ENCODE measurements at regions not wholly inside any gene's neighbourhood (a gene's known extent, or its start where the extent isn't known, plus 50 kb on each side); places are given as distances from the start of the nearest gene placed in this dataset.

DNA sequence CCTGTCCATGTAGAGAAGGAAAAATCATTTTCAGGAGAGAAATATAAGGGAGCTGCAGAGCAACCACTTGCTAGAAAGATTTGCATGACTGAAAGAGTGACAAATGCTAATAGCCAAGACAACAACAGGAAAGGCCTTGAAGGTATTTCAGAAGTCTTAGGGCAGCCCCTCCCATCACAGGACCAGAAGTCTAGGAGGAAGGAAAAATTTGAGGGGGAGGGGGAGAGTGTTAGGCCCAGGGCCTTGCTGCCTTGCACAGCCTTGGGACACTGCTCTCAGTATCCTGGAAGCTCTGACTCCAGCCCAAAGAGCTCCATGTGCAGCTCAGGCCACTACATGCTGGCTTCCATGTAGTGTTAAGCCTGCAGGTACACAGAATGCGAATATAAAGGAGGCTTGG lies 266.9 kb downstream of the GLI2 start:
- Histone ChIP-seq H3K36me3 (ENCODE audit: control insufficient read depth in 2 of 3, insufficient read depth in 3 of 3, low read length in 3 of 3) (no peaks in the 10 kb centered on the region), H3K27me3 (ENCODE audit: control insufficient read depth in 2 of 2, insufficient read depth in 2 of 2, low read length in 2 of 2) (no peaks in the 10 kb centered on the region), H3K4me1 (ENCODE audit: control insufficient read depth in 2 of 2, insufficient read depth in 2 of 2, low read length in 2 of 2) (no peaks in the 10 kb centered on the region), H3K4me3 (ENCODE audit: low read length) (no peak overlapping the region), H3K27ac (ENCODE audit: low read depth, low read length) (no peak overlapping the region), H3K9me3 (ENCODE audit: control insufficient read depth in 2 of 3, low read length in 3 of 3) (no peaks in the 10 kb centered on the region)
- H3K27me3 Mint-ChIP-seq, result peaks cover 2 to 15% (median 5%) of the 10 kb centered on the region in 5 donors
- no peak overlapping the region for H3K27ac Mint-ChIP-seq
- no peak for ATAC-seq
- H3K9me3 Mint-ChIP-seq, result peaks cover 0 to 13% (median 3%) of the 10 kb centered on the region in 11 donors
- intact Hi-C loops (cut with micrococcal nuclease), result no loop called here
- H3K4me3 Mint-ChIP-seq, result no peak overlapping the region
- DNase-seq, result no peak
- H3K4me1 Mint-ChIP-seq, result no peaks in the 10 kb centered on the region
- ChIA-PET CTCF (no interaction called here), POLR2A (no interaction called here)
- no peaks in the 10 kb centered on the region for H3K36me3 Mint-ChIP-seq

DNA sequence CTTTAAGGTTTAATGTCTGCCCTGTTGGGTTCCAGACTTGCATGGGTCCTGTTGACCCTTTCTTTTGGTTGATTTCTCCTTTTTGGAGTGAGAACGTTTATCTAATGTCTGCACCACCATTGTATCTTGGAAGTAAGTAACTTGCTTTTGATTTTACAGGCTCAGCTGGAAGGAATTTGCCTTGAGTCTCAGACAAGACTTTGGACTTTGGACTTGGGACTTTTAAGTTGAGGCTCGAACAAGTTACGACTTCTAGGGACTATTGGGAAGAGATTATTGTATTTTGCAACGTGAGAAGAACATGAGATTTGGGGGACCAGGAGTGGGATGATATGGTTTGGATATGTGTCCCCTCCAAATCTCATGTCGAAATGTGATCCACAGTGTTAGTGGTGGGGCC lies 267.7 kb downstream of the GLI2 start:
- Histone ChIP-seq H3K27ac (ENCODE audit: low read depth, low read length) (no peak overlapping the region), H3K36me3 (ENCODE audit: control insufficient read depth in 2 of 3, insufficient read depth in 3 of 3, low read length in 3 of 3) (no peaks in the 10 kb centered on the region), H3K4me1 (ENCODE audit: control insufficient read depth in 2 of 2, insufficient read depth in 2 of 2, low read length in 2 of 2) (no peaks in the 10 kb centered on the region), H3K4me3 (ENCODE audit: low read length) (no peak overlapping the region), H3K27me3 (ENCODE audit: control insufficient read depth in 2 of 2, insufficient read depth in 2 of 2, low read length in 2 of 2) (no peaks in the 10 kb centered on the region), H3K9me3 (ENCODE audit: control insufficient read depth in 2 of 3, low read length in 3 of 3) (no peaks in the 10 kb centered on the region)
- H3K4me1 Mint-ChIP-seq, result peaks cover 0 to 2% (median 0%) of the 10 kb centered on the region in 7 donors
- CTCF ChIA-PET, result no interaction called here
- H3K27me3 Mint-ChIP-seq, result peaks cover 1 to 19% (median 5%) of the 10 kb centered on the region in 5 donors
- no peak for ATAC-seq
- no peak for DNase-seq
- no peaks in the 10 kb centered on the region for H3K36me3 Mint-ChIP-seq
- peaks cover 0 to 19% (median 3%) of the 10 kb centered on the region in 11 donors for H3K9me3 Mint-ChIP-seq
- POLR2A ChIA-PET, result no interaction called here
- intact Hi-C loops (cut with micrococcal nuclease), result no loop called here
- no peak overlapping the region for H3K4me3 Mint-ChIP-seq
- no peak overlapping the region for H3K27ac Mint-ChIP-seq

DNA sequence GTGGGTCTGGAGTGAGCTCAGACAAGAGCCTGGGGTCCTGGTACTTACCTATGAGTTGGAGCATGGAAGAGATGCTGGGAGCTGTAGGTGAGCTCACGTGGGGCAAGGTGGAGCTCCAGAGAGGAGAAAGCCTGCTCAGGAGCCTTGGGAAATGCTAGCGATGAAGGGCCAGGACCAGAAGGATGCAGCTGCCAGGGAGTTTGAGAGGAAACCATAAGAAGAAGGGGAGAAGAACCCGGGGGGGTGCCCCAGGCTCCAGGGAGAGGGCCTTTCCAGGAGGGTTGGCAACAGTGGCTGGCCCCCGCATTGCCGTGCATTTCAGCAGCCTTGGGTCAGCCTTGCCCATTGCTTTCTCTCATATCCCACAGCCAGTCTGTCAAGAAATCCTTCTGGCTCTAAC lies 268.7 kb downstream of the GLI2 start:
- H3K4me3 ChIP-seq (ENCODE audit: low read length), result no peak overlapping the region
- H3K9me3 ChIP-seq (ENCODE audit: control insufficient read depth in 2 of 3, low read length in 3 of 3), result no peaks in the 10 kb centered on the region
- intact Hi-C loops (cut with micrococcal nuclease), result no loop called here
- DNase-seq (no peak), ATAC-seq (no peak)
- H3K27me3 ChIP-seq (ENCODE audit: control insufficient read depth in 2 of 2, insufficient read depth in 2 of 2, low read length in 2 of 2), result no peaks in the 10 kb centered on the region
- CTCF ChIA-PET, result no interaction called here
- no peak overlapping the region for H3K4me3 Mint-ChIP-seq
- H3K27ac Mint-ChIP-seq, result no peak overlapping the region
- H3K27ac ChIP-seq (ENCODE audit: low read depth, low read length), result no peak overlapping the region
- peaks cover 0 to 4% (median 0%) of the 10 kb centered on the region in 5 donors for H3K36me3 Mint-ChIP-seq
- H3K4me1 Mint-ChIP-seq, result peaks cover 0 to 2% (median 0%) of the 10 kb centered on the region in 7 donors
- POLR2A ChIA-PET, result no interaction called here
- no peaks in the 10 kb centered on the region for H3K4me1 ChIP-seq (ENCODE audit: control insufficient read depth in 2 of 2, insufficient read depth in 2 of 2, low read length in 2 of 2)
- H3K27me3 Mint-ChIP-seq, result peaks cover 0 to 28% (median 12%) of the 10 kb centered on the region in 5 donors
- peaks cover 0 to 27% (median 4%) of the 10 kb centered on the region in 11 donors for H3K9me3 Mint-ChIP-seq
- no peaks in the 10 kb centered on the region for H3K36me3 ChIP-seq (ENCODE audit: control insufficient read depth in 2 of 3, insufficient read depth in 3 of 3, low read length in 3 of 3)

DNA sequence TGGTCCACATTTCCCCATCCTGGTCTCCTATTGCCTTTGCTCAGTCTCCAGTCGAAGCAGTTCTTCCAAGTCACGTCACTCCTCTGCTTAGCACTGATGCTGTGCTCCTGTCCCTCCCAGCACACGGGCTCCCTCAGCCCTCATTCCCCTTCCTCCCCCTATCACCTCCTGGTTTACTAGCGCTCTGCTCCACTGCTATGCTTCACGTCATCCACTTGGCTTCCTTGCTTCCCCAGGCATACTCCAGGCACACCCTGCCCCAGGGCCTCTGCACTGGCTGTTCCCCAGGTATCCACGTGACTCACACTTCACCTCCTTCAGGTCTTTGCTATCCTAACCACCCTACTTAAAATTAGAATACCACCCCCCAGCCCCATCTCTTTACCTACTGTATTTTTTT lies 269.3 kb downstream of the GLI2 start:
- Mint-ChIP-seq H3K27ac (no peak overlapping the region), H3K4me1 (peaks cover 0 to 2% (median 0%) of the 10 kb centered on the region in 7 donors), H3K9me3 (peaks cover 0 to 29% (median 8%) of the 10 kb centered on the region in 11 donors), H3K27me3 (peaks cover 0 to 34% (median 18%) of the 10 kb centered on the region in 5 donors), H3K4me3 (no peak overlapping the region), H3K36me3 (peaks cover 0 to 6% (median 0%) of the 10 kb centered on the region in 5 donors)
- Histone ChIP-seq H3K4me3 (ENCODE audit: low read length) (no peak overlapping the region), H3K27ac (ENCODE audit: low read depth, low read length) (no peak overlapping the region), H3K9me3 (ENCODE audit: control insufficient read depth in 2 of 3, low read length in 3 of 3) (no peaks in the 10 kb centered on the region), H3K36me3 (ENCODE audit: control insufficient read depth in 2 of 3, insufficient read depth in 3 of 3, low read length in 3 of 3) (no peaks in the 10 kb centered on the region), H3K27me3 (ENCODE audit: control insufficient read depth in 2 of 2, insufficient read depth in 2 of 2, low read length in 2 of 2) (no peaks in the 10 kb centered on the region), H3K4me1 (ENCODE audit: control insufficient read depth in 2 of 2, insufficient read depth in 2 of 2, low read length in 2 of 2) (no peaks in the 10 kb centered on the region)
- DNase-seq (no peak), ATAC-seq (no peak)
- intact Hi-C loops (cut with micrococcal nuclease), result no loop called here
- ChIA-PET CTCF (no interaction called here), POLR2A (no interaction called here)

DNA sequence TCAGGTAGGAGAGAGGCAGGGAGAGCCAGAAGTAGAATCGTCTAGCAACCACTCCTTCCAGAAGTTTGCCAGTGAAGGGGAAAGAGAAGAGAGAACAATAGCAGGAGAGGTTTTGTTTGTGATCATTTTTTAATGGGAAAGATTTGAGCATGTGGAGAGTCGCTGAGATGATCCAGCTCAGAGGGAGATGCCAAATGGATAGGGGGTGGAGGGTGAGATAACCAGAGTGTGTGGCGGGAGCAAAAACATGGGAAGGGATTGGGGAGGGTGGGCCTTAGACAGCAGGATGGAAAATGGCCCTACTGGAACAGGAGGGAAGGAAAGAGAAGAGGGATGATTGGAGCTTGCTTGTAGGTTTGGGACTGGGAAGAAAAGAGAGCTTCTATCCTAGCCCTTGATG lies 269.8 kb downstream of the GLI2 start:
- Histone ChIP-seq H3K4me1 (ENCODE audit: control insufficient read depth in 2 of 2, insufficient read depth in 2 of 2, low read length in 2 of 2) (no peaks in the 10 kb centered on the region), H3K27ac (ENCODE audit: low read depth, low read length) (no peak overlapping the region), H3K9me3 (ENCODE audit: control insufficient read depth in 2 of 3, low read length in 3 of 3) (no peaks in the 10 kb centered on the region), H3K27me3 (ENCODE audit: control insufficient read depth in 2 of 2, insufficient read depth in 2 of 2, low read length in 2 of 2) (no peaks in the 10 kb centered on the region), H3K36me3 (ENCODE audit: control insufficient read depth in 2 of 3, insufficient read depth in 3 of 3, low read length in 3 of 3) (no peaks in the 10 kb centered on the region), H3K4me3 (ENCODE audit: low read length) (no peak overlapping the region)
- no peak for ATAC-seq
- ChIA-PET CTCF (no interaction called here), POLR2A (no interaction called here)
- intact Hi-C loops (cut with micrococcal nuclease), result no loop called here
- H3K4me3 Mint-ChIP-seq, result no peak overlapping the region
- H3K4me1 Mint-ChIP-seq, result peaks cover 0 to 2% (median 0%) of the 10 kb centered on the region in 7 donors
- H3K36me3 Mint-ChIP-seq, result peaks cover 0 to 6% (median 0%) of the 10 kb centered on the region in 5 donors
- no peak for DNase-seq
- peaks cover 0 to 38% (median 22%) of the 10 kb centered on the region in 5 donors for H3K27me3 Mint-ChIP-seq
- H3K27ac Mint-ChIP-seq, result no peak overlapping the region
- H3K9me3 Mint-ChIP-seq, result peaks cover 0 to 29% (median 8%) of the 10 kb centered on the region in 11 donors

DNA sequence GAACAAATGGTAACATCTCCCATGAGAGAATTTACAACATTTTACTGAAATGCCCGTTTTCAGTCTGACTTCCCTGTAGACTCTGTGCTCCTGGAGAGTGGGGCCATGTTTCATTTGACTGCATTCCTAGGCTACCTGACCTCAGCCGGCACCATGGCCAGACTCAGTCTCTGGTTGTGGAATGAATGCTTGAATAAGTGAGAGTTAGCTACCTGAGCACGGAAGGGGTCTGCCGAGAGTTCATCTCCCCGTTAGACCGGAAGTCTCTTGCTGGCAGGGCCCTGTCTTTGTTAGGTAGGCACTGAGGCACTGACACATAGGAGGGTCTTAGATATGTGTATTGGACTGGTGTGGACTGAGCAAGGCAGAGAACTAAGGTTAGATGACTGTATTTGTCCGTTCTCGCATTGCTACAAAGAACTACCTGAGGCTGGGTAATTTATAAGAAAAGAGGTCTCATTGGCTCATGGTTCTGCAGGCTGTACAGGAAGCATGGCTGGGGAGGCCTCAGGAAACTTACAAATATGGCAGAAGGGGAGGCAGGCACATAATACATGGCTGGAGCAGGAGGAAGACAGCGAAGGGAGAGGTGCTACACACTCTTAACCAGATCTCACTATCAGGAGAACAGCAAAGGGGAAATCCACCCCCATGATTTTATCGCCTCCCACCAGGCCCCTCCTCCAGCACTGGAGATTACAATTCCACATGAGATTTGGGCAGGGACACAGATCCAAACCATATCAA lies 271.2 kb downstream of the GLI2 start:
- no peak overlapping the region for H3K4me3 ChIP-seq (ENCODE audit: low read length)
- POLR2A ChIA-PET, result no interaction called here
- no peak overlapping the region for H3K27ac ChIP-seq (ENCODE audit: low read depth, low read length)
- peaks cover 2 to 38% (median 22%) of the 10 kb centered on the region in 5 donors for H3K27me3 Mint-ChIP-seq
- DNase-seq, result no peak
- H3K4me1 Mint-ChIP-seq, result peaks cover 0 to 2% (median 0%) of the 10 kb centered on the region in 7 donors
- no peaks in the 10 kb centered on the region for H3K9me3 ChIP-seq (ENCODE audit: control insufficient read depth in 2 of 3, low read length in 3 of 3)
- H3K9me3 Mint-ChIP-seq, result peaks cover 0 to 35% (median 4%) of the 10 kb centered on the region in 11 donors
- H3K4me1 ChIP-seq (ENCODE audit: control insufficient read depth in 2 of 2, insufficient read depth in 2 of 2, low read length in 2 of 2), result no peaks in the 10 kb centered on the region
- no peaks in the 10 kb centered on the region for H3K27me3 ChIP-seq (ENCODE audit: control insufficient read depth in 2 of 2, insufficient read depth in 2 of 2, low read length in 2 of 2)
- no peak overlapping the region for H3K4me3 Mint-ChIP-seq
- peaks cover 0 to 6% (median 0%) of the 10 kb centered on the region in 5 donors for H3K36me3 Mint-ChIP-seq
- CTCF ChIA-PET, result no interaction called here
- no peaks in the 10 kb centered on the region for H3K36me3 ChIP-seq (ENCODE audit: control insufficient read depth in 2 of 3, insufficient read depth in 3 of 3, low read length in 3 of 3)
- intact Hi-C loops (cut with micrococcal nuclease), result no loop called here
- no peak for ATAC-seq
- no peak overlapping the region for H3K27ac Mint-ChIP-seq

DNA sequence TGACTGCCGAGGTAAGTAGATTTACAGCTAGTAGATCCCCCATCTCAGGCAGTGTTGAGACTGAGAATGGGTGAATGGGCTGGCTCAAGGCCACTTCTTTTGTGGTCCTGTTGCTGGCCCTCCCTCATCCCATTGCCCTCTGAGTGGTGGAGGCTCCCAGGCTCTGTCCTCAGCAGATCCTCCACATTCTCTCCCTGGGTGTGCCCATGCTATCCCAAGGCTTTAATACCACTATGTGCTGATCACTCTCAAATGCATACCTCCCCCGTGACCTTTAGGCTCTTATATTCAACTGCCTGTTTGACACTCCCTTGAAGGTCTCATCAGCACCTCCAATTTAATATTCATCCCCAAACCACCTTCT lies 271.8 kb downstream of the GLI2 start:
- H3K9me3 Mint-ChIP-seq, result peaks cover 0 to 35% (median 4%) of the 10 kb centered on the region in 11 donors
- Histone ChIP-seq H3K27ac (ENCODE audit: low read depth, low read length) (no peak overlapping the region), H3K27me3 (ENCODE audit: control insufficient read depth in 2 of 2, insufficient read depth in 2 of 2, low read length in 2 of 2) (no peaks in the 10 kb centered on the region), H3K9me3 (ENCODE audit: control insufficient read depth in 2 of 3, low read length in 3 of 3) (no peaks in the 10 kb centered on the region), H3K36me3 (ENCODE audit: control insufficient read depth in 2 of 3, insufficient read depth in 3 of 3, low read length in 3 of 3) (no peaks in the 10 kb centered on the region), H3K4me1 (ENCODE audit: control insufficient read depth in 2 of 2, insufficient read depth in 2 of 2, low read length in 2 of 2) (no peaks in the 10 kb centered on the region), H3K4me3 (ENCODE audit: low read length) (no peak overlapping the region)
- POLR2A ChIA-PET, result no interaction called here
- CTCF ChIA-PET, result no interaction called here
- peaks cover 0 to 6% (median 0%) of the 10 kb centered on the region in 5 donors for H3K36me3 Mint-ChIP-seq
- H3K4me3 Mint-ChIP-seq, result no peak overlapping the region
- ATAC-seq, result no peak
- peaks cover 0 to 2% (median 0%) of the 10 kb centered on the region in 7 donors for H3K4me1 Mint-ChIP-seq
- no peak for DNase-seq
- H3K27me3 Mint-ChIP-seq, result peaks cover 2 to 38% (median 22%) of the 10 kb centered on the region in 5 donors
- intact Hi-C loops (cut with micrococcal nuclease), result no loop called here
- no peak overlapping the region for H3K27ac Mint-ChIP-seq

All from naive thymus-derived CD4-positive, alpha-beta T cell (primary cell).